GM21825 (cell line): ENCODE measurements at regions not wholly inside any gene's neighbourhood (a gene's known extent, or its start where the extent isn't known, plus 50 kb on each side); places are given as distances from the start of the nearest gene placed in this dataset.
"Not testable (repeated sequence)": the region's sequence is repeated elsewhere in the genome, so short reads cannot be mapped to it uniquely, and the experiment has no call there.

Experiments
- ATAC-seq: cut with Tn5 transposase; IDR thresholded peaks from one replicate; pipeline ENCODE4 v1.9.1; 2021; ENCODE audit warnings: mild to moderate bottlenecking, moderate library complexity; ENCODE audit not compliant: unreplicated experiment

DNA sequence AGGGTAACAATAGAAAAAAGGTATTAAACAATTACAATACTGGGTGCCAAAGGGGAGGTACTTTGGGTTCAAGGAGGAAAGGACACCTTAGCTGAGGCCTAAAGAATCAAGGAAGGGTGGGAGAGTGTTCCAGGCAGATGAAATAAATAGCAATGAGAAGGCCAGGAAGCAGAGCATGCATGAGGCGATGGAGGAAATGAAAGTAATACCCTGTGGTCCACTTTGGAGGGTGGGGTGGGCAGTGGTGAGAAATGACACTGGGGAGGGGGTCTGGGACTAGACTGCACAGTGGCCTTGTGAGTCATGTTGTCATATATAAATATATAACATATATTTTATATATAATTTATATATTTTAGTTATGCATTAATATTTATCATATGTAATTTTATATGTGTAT lies 55.9 kb downstream of the BHLHE40 start:
- no peak for ATAC-seq

DNA sequence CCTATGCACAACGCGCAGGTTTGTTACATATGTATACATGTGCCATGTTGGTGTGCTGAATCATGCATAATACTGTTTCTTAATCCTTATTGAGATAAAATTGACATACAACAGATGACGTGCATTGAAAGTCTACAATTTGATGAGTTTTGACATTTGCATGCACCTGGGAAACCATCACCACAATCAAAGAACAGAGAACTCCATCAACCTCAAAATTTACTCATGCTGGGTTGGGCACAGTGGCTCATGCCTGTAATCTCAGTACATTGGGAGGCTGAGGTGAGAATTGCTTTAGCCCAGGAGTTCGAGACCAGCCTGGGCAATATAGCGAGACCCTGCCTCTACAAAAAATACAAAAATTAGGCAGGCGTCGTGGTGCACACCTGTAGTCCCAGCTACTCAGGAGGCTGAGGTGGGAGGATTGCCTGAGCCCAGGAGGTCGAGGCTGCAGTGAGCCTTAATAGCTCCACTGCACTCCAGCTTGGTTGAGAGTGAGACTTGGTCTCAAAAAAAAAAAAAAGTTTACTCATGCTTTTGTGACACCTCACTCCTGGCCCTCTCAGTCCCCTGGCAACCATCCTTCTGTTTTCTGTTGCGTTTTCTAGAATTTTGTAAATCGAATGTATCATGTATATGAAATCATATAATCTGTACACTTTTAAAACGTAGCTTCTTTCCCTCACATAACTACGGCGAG lies 56.6 kb downstream of the BHLHE40 start:
- no peak for ATAC-seq

DNA sequence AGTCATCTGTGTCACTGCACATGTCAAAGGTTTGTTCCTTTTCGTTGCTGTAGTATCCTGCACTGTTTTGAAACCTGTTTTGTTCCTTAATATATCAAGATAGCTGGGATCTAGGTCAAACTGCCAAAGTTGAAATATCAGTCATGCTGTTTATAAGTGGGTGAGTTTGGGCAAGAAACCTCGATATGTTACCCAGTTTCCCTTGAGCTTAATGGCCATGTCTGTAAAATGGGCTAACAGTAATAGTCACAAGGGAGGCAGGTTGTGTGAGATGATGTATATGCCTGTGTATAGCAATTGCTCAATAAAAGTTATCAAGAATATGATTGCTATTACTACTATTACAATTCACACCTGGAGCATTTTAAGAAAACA lies 57.1 kb downstream of the BHLHE40 start:
- ATAC-seq, result no peak

DNA sequence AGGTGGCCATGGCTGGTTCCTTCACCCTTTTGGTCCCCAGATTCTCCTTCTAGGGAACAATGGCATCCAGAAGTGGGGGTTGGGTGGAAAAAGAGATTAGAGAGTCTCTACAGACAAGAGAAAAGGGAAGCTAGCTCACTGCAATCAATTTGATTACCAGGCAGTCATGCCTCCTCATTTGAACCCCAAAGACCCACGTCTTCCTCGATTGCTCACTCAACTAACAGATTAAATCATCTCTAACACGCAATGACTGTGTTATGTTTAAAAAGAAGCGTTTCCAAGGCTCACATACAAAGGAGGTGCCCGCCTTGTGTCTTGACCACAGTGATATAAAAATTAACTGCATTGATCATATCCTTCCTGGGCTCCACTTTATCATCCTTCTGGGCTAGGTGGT lies 57.6 kb downstream of the BHLHE40 start:
- no peak for ATAC-seq

DNA sequence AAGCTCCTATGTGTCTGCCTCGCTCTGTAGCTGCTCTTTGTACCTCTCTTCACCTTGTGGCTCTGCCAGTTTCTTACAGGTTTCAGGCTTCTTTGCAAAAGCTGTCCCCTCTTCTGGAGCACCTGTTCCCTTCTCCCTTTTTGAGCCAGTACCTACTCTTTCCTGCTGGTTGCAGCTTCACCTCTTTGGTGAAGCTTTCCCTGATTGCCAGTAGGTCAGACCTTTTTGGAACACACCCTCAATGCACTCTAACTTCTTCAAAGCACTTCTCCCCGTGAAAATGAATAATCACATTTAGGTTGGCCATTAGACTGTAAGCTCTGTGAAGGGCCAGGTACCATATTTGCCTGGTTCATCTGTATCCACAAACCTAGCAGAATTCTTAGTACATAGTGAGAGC lies 60.3 kb downstream of the BHLHE40 start:
- no peak for ATAC-seq

DNA sequence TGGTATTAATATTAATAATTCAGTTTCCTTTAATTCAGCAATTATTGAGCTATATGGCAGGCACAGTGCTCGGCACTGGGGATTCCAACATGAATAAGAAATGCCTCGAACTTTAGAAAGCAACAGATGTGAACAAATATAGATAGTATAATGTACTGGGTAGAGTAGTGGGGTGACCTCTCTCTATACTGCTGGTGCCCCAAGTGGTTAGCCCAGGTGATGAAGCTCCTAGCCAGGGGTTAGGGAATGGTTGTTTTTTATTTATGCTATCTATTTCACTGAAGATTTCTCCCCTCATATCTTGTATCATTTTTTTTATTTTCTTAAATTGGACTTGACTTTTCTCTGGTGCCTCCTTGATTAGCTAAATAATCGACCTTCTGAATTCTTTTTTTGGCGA lies 62.1 kb downstream of the BHLHE40 start:
- no peak for ATAC-seq

DNA sequence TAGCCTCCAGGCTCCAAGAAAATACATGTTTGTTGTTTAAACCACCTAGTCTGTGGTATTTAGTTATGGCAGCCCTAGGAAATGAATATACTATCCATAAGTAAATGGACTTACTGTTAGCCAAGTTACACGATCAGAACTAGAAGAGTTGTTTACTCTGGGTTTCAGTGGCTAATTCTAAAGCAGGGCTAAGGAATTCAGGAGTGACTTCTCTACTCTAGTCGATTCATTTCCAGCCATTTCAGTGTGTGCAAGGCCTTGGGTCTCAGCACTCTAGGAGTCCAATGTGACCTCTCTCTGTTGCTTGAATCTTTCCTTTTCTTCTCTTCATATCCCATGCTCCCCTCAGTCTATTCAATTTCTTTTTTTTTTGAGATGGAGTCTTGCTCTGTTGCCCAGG lies 66.7 kb downstream of the BHLHE40 start:
- no peak for ATAC-seq

DNA sequence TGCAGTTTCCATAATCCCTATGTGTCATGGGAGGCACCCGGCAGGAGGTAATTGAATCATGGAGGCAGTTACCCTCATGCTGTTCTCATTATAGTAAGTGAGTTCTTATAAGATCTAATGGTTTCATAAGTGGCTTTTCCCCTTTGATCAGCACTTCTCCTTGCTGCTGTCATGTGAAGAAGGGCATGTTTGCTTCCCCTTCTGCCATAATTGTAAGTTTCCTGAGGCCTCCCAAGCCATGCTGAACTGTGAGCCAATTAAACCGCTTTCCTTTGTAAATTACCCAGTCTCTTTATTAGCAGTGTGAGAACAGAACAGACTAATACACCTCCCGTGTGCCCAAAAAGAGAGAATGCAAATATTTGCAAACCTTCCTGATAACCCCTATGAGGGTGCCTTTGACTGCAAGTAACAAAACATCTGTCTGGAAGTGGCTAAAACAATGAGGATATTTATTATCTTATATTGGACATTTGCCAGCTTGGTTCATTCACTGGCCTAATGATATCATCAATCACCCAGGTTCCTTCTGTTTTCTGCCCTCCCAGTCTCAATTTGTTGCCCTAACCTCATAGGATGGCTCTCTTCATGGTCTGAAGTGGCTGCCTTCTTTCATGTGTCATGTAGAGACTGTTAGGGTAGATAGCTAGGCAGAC lies 68.7 kb downstream of the BHLHE40 start:
- no peak for ATAC-seq

DNA sequence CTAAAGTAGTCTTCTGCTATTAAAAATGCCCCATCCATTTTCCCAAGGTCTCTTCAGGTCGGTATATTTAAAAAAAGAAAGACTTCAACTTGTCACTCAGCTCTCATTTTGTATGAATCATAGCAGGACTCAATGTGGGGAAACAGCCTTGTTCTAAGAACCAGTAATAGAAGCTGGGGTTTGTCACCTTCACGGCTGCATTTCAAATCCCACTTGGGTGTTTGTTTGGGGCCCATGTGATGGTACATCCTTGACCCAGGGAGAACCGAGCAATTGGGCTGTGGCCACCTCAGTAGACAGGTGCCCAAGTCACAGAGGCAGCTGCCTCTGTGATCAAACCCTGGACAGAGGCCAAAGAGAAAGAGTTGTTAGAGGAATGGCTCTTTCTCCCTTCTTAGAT lies 70.3 kb upstream of the ARL8B start:
- ATAC-seq, result no peak

DNA sequence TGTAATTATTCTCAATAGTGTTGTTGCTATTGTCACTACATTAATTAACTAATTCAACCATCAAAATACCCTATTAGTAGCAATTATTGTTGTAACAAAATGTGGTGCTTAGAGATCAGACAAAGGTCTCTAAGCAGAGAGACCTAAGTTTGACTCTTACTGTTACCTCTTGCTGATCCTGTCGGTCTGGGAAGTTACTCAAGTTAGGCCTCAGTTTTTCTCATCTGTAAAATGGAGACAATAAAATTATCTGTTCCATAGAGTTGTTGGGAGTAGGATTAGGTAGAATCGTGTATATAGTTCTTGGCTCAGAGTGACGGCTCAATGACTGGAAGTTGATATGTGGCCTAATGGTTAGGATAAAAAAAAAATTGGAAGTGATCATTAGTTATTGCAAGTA lies 69.8 kb upstream of the ARL8B start:
- no peak for ATAC-seq

DNA sequence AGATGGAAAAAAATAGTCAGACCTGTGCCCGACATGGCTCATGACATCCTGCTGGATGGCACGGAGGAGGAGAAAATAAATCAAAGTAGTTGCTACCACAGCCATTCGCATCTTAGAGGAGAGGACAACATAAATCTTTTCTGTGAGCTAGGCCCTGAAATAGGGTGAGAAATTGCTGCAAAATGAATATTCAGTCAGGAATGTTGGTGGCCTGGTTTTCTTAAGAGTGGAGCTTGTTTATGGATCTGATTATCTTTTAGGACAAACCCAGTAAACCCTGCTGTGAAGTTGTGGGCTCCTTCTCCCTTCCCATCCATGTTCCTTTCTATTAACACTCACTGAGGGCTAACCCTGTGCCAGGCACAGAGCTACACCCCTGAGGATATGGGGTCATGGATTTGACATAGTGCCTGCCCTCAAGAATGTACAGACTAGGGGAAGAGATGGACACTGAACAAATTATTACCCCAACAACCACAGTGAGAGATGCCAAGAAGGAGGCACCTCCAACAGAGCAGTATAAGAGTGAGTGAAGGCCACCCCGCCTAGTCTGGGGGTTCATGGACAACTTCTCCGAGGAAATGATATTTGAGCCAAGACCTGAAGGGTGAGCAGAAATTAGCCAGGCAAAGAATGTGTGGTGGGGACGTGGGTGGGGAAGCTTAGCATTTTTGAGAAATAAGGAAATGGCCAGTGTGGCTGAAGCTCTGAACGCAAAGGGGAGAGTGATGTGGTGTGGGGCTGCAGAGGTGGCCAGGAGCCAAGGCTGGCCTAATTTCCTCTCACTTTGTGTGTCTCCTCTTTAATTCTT lies 68.9 kb upstream of the ARL8B start:
- no peak for ATAC-seq

DNA sequence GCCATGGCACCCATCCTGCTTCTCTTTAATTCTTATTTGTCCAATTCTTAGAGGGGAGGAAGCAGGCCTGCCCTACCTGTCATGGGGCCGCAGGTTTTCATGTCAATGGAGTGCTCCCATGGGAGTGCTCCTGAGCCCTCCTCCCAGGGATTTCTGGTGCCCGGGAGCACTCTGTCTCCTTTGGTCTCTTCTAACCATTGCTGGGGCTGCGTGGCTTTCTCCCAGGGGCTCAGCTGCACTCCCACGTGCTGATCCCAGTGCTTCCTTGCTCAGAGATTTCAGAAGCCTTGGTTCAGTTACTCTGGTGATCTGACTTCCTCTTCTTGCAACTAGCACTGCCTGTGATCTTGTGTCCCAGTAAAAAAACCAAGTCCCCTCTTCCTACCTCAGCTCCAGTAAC lies 68.0 kb upstream of the ARL8B start:
- ATAC-seq, result no peak

DNA sequence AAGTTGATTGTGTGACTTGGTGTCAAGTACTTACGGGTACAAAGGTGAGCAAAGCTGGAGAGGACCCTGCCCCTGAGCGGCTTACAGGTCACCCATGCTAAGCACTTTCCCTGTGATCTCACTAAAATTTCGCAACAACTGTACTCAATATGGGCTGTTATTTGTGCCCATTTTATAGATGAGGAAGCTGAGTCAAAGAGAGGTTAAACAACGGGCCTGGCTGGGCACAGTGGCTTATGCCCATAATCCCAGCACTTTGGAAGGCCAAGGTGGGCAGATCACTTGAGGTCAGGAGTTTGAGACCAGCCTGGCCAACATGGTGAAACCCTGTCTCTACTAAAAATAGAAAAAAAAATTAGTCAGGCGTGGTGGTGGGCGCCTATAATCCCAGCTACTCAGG lies 67.5 kb upstream of the ARL8B start:
- not testable (repeated sequence) for ATAC-seq

DNA sequence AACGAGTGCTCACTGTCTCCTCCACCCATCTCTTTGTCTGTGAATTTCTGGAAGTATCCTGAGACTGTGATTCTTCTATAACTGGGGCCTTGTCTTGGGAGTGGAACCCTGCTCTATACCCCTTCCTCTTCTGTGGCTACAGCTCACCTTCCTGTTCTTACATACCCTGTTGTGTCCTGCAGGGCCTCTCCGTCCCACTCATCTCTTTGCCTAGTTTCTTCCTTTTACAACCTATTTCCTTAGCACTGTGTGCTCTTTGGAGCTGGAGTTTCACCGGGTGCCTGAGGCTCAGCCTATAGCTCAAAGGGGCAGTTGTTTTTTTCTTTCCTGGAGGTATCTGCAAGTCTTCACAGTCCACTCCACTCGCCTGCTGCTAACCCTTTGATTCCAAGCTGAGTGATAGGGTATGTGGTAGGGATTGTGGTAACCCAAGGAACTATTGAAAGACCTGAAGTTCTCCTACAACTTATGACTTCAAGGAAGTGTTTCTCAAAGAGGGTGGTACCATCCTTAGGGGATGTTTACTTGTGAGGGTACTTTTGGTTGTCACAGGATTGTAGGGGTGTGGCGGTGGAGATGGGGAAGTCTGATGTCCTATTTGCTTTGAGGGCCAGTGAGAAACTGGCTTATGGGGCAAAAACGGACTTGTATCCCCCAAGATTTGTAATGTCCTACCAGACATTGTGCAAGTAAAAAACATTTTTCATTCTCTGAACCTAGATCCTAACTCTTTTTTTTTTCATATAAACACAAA lies 66.6 kb upstream of the ARL8B start:
- ATAC-seq, result no peak

DNA sequence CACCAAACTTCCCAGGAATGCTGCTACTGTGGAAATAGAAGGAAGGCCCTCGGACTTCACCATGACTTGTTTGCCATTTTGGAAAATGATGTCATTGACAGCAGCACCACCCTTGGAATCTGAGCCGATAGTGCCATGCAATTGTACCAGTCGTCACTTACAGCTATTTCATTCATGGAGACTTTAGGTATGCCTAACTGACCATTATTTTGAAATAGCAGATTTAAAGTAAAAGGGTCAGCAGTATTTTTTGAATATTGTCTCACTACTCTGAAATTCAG lies 66.0 kb upstream of the ARL8B start:
- no peak for ATAC-seq

DNA sequence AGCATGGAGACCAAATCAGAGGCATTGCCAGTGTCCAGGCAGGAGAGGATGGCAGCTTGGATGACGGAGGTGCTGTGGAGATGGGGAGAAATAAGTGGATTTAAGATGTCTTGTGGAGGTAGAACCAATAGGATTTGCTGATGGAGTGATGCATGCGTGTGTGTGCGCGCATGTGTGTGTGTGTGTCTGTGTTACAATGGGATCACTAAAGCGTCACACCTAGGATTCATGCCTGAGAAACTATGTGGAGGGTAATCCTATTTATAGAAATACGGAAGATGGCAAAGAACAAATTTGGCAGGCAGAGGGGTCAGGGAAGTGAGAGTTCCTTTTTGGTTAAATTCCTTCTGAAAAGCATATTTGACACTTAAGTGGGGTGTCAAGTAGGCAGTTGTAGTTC lies 64.8 kb upstream of the ARL8B start:
- ATAC-seq, result no peak

DNA sequence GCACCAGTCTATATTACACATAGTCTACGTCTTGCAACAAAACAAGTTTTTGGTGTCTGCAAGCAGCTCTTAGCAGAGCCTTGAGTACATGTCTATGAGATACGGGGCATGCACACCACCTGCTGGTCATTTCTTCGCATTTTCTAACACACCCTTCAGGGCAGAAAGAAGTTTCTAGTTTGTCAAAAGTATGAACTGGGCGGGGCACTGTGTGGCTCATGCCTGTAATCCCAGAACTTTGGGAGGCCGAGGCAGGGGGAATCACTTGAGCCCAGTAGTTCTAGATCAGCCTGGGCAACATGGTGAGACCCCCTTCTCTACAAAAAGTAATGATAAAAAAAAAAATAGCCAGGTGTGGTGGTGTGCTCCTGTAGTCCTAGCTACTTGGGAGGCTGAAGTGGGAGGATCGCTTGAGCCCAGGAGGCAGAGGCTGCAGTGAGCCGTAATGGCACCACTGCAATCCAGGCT lies 64.2 kb upstream of the ARL8B start:
- peak; percentile 90 for ATAC-seq

DNA sequence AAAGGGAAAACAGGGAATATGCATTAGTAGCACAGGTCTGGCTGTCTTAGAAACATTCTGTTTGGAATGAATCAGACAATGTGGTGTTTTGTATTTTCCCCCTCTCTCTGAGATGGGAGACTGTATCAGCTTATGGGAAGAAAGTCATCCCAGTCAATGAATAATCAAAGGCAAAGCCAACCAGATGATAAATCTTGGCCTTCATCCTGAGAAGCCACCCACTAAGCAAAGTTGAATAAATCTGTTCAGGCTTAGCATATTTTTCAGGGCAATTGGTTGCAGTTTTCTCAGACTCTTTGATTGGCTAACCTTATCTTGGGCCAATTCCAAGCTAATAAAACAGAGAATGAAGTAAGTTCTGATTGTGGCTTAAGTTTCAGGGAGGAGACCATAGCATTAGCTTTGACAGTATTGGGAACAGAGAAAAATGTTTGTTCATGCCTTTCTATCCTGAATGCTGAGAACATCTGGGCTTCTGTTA lies 63.6 kb upstream of the ARL8B start:
- no peak for ATAC-seq

DNA sequence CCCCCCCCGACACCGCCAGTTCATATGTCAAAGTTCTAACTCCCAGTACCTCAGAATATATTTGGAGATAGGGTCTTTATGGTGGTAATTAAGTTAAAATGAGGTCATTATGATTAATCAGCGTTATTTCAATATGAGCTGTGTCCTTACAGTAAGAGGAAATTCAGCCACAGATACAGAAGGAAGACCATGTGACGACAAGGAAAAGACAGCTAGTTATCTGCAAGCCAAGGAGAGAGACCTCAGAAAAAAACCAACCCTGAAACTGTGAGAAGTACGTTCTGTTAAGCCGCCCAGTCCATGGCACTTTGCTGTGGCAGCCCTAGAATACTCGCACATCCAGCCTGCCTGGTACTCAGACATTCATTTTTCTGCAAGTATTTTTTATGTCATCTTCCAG lies 62.3 kb upstream of the ARL8B start:
- no peak for ATAC-seq

DNA sequence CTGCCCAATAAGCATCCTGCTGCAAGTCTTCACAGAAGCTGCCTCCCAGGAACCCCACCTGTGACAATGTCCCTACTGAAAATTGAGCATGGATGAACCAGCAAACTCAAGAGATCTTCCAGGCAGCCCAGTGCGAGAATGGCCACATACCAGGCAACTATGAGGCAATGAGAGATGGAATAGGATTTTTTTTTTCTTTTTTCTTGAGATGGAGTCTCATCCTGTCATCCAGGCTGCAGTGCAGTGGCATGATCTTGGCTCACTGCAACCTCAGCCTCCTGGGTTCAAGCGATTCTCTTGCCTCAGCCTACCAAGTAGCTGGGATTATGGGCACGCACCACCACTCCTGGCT lies 60.9 kb upstream of the ARL8B start:
- ATAC-seq, result no peak

DNA sequence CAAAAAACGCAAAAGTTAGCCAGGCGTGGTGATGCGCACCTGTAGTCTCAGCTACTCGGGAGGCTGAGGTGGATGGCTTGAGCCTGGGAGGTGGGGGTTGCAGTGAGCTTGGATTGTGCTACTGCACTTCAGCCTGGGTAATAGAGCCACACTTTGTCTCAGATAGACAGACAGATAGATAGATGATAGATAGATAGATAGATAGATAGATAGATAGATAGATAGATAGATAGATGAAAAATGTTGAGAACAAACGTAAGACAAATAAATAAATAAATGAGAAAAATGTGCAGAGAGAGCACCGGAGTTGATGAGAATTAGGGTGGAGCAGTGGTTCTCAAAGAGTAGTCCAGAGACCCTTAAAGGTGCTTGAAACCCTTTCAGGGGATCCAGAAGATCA lies 58.4 kb upstream of the ARL8B start:
- ATAC-seq, result no peak
